Activated CD4-positive, alpha-beta T cell treated with anti-CD3 and anti-CD28 coated beads, Interleukin-2, amount 10 ng/mL, durations not matched to agents 7 days and 5 days (primary cell): ENCODE measurements at regions not wholly inside any gene's neighbourhood (a gene's known extent, or its start where the extent isn't known, plus 50 kb on each side); places are given as distances from the start of the nearest gene placed in this dataset.

Source experiments
- CTCF ChIA-PET: fragments of 350-600 bp; sonication (Branson Sonifier 250); formaldehyde crosslinking; loops from one replicate; lab custom pipeline; 2021; ENCODE audit warnings: antibody characterized with exemption; lab: Charles Lee
- POLR2A ChIA-PET: fragments of 350-600 bp; sonication (Branson Sonifier 250); formaldehyde crosslinking; loops from one replicate; lab custom pipeline; 2021; ENCODE audit warnings: antibody characterized with exemption; lab: Charles Lee
- DNase-seq: peaks from one replicate; pipeline ENCODE4 v3.0.0-alpha.2; 2020
- H3K27ac Mint-ChIP-seq: one replicate; pipeline ENCODE4 v1.8.0; 2021; ENCODE audit warnings: mild to moderate bottlenecking, moderate library complexity, mixed read lengths
- H3K27me3 Mint-ChIP-seq: one replicate; pipeline ENCODE4 v1.8.0; 2021; ENCODE audit warnings: mixed read lengths
- H3K36me3 Mint-ChIP-seq: one replicate; pipeline ENCODE4 v1.8.0; 2021; ENCODE audit warnings: low read depth, mixed read lengths
- H3K4me1 Mint-ChIP-seq: one replicate; pipeline ENCODE4 v1.8.0; 2021; ENCODE audit warnings: mixed read lengths
- H3K4me3 Mint-ChIP-seq: one replicate; pipeline ENCODE4 v1.8.0; 2021; ENCODE audit warnings: mild to moderate bottlenecking, moderate library complexity, mixed read lengths
- H3K9me3 Mint-ChIP-seq: one replicate; pipeline ENCODE4 v1.8.0; 2021; ENCODE audit warnings: mixed read lengths

DNA sequence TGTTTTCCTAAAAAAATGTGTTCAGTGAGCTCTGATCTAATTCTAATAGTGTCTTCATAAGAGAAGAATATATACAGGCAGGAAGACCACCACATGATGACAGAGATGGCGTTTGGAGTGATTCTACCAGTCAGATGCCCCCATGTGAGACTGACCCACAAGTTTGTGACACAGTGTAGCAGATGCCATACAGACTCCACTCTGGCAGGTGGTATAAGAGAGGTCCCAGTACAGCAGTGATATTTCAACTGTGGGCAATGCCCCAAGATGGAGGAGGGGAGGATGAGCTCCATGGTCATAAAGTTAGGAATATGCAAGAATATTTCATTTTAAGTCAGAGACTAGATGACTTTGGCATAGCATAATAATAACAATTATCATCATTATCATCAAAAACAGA lies 1022.6 kb downstream of the KCNMA1 start:
- ChIA-PET POLR2A (no interaction called here), CTCF (no interaction called here)
- H3K9me3 Mint-ChIP-seq = peaks cover 2% of the 10 kb centered on the region
- H3K27me3 Mint-ChIP-seq = no peaks in the 10 kb centered on the region
- no peak overlapping the region for H3K4me3 Mint-ChIP-seq
- H3K27ac Mint-ChIP-seq = no peak overlapping the region
- no peak for DNase-seq
- no peaks in the 10 kb centered on the region for H3K4me1 Mint-ChIP-seq
- H3K36me3 Mint-ChIP-seq = no peaks in the 10 kb centered on the region
